H9 (cell line): ENCODE measurements at regions not wholly inside any gene's neighbourhood (a gene's known extent, or its start where the extent isn't known, plus 50 kb on each side); places are given as distances from the start of the nearest gene placed in this dataset.
A peak's percentile ranks its signal among the peaks of the same experiment; 100 is the strongest.

Experiments used
- DNase-seq: peaks from one replicate; pipeline ENCODE4 v3.0.0-alpha.2; 2017
- H2AFZ ChIP-seq: one replicate; pipeline ENCODE4 v1.6.1; 2013; ENCODE audit warnings: mild to moderate bottlenecking, low read length, control low read depth, moderate library complexity
- H2AK5ac ChIP-seq: 2 replicates; pipeline ENCODE4 v1.6.1; 2013; ENCODE audit warnings: low read length, control low read depth, mixed read lengths; ENCODE audit not compliant: insufficient read length
- H2BK120ac ChIP-seq: one replicate; pipeline ENCODE4 v1.6.1; 2013; ENCODE audit warnings: low read depth, mild to moderate bottlenecking, low read length, control low read depth, inconsistent platforms; ENCODE audit not compliant: poor library complexity, severe bottlenecking
- H2BK12ac ChIP-seq: 2 replicates; pipeline ENCODE4 v1.6.1; 2013; ENCODE audit warnings: low read length, control low read depth, mixed read lengths, low read depth; ENCODE audit not compliant: insufficient read length
- H2BK15ac ChIP-seq: 2 replicates; pipeline ENCODE4 v1.6.1; 2013; ENCODE audit warnings: low read depth, low read length, control low read depth
- H2BK20ac ChIP-seq: one replicate; pipeline ENCODE4 v1.6.1; 2013; ENCODE audit warnings: low read depth, mild to moderate bottlenecking, low read length, control low read depth, inconsistent platforms; ENCODE audit not compliant: poor library complexity, severe bottlenecking
- H2BK5ac ChIP-seq: 2 replicates; pipeline ENCODE4 v1.6.1; 2013; ENCODE audit warnings: low read length, control low read depth, mixed read lengths; ENCODE audit not compliant: insufficient read length
- H3K14ac ChIP-seq: 2 replicates; pipeline ENCODE4 v1.6.1; 2013; ENCODE audit warnings: low read length, control low read depth; ENCODE audit not compliant: insufficient read depth
- H3K18ac ChIP-seq: 2 replicates; pipeline ENCODE4 v1.6.1; 2013; ENCODE audit warnings: low read depth, mild to moderate bottlenecking, mixed read lengths, low read length, control low read depth; ENCODE audit not compliant: insufficient read length
- H3K23ac ChIP-seq: 2 replicates; pipeline ENCODE4 v1.6.1; 2013; ENCODE audit warnings: low read length, control low read depth, mixed read lengths, low read depth; ENCODE audit not compliant: insufficient read length
- H3K23me2 ChIP-seq: 2 replicates; pipeline ENCODE4 v1.6.1; 2013; ENCODE audit warnings: low read depth, mild to moderate bottlenecking, mixed read lengths, low read length, control low read depth; ENCODE audit not compliant: insufficient read length, poor library complexity, severe bottlenecking
- H3K27ac ChIP-seq: 2 replicates; pipeline ENCODE4 v1.5.1; 2013; ENCODE audit warnings: low read length, control low read depth, mixed read lengths, low read depth; ENCODE audit not compliant: insufficient read length
- H3K27me3 ChIP-seq: 2 replicates; pipeline ENCODE4 v1.6.1; 2013; ENCODE audit warnings: low read length, control low read depth, inconsistent platforms; ENCODE audit not compliant: insufficient read depth
- H3K4ac ChIP-seq: 2 replicates; pipeline ENCODE4 v1.6.1; 2013; ENCODE audit warnings: low read depth, mild to moderate bottlenecking, control low read depth, inconsistent platforms, low read length, moderate library complexity
- H3K4me1 ChIP-seq: 2 replicates; pipeline ENCODE4 v1.6.1; 2013; ENCODE audit warnings: low read length, control low read depth, inconsistent platforms; ENCODE audit not compliant: insufficient read depth
- H3K4me2 ChIP-seq: 2 replicates; pipeline ENCODE4 v1.6.1; 2013; ENCODE audit warnings: low read length, control low read depth, mixed read lengths; ENCODE audit not compliant: insufficient read length, insufficient read depth
- H3K56ac ChIP-seq: 2 replicates; pipeline ENCODE4 v1.6.1; 2013; ENCODE audit warnings: low read depth, mild to moderate bottlenecking, mixed read lengths, low read length, control low read depth; ENCODE audit not compliant: insufficient read length
- H3K79me1 ChIP-seq: 2 replicates; pipeline ENCODE4 v1.6.1; 2013; ENCODE audit warnings: low read depth, mild to moderate bottlenecking, moderate library complexity, low read length, control low read depth, inconsistent platforms; ENCODE audit not compliant: insufficient read depth, poor library complexity, severe bottlenecking
- H3K79me2 ChIP-seq: 2 replicates; pipeline ENCODE4 v1.6.1; 2013; ENCODE audit warnings: low read length, control low read depth, inconsistent platforms; ENCODE audit not compliant: insufficient read depth
- H3K9ac ChIP-seq: 2 replicates; pipeline ENCODE4 v1.6.1; 2013; ENCODE audit warnings: low read length, control low read depth, mixed read lengths; ENCODE audit not compliant: insufficient read length; ENCODE audit errors: extremely low read depth
- H3K9me3 ChIP-seq: one replicate; pipeline ENCODE4 v1.6.1; 2013; ENCODE audit warnings: low read depth, low read length, inconsistent platforms; ENCODE audit not compliant: control insufficient read depth
- H3T11ph ChIP-seq: one replicate; pipeline ENCODE4 v1.6.1; 2013; ENCODE audit warnings: mild to moderate bottlenecking, low read length, control low read depth, inconsistent platforms
- H4K20me1 ChIP-seq: one replicate; pipeline ENCODE4 v1.6.1; 2013; ENCODE audit not compliant: control insufficient read depth, insufficient read length, insufficient read depth
- H4K5ac ChIP-seq: 2 replicates; pipeline ENCODE4 v1.6.1; 2013; ENCODE audit warnings: low read depth, mild to moderate bottlenecking, mixed read lengths, low read length, control low read depth; ENCODE audit not compliant: insufficient read length
- H4K8ac ChIP-seq: replicated peaks from 2 replicates; pipeline ENCODE4 v1.6.1; 2013; ENCODE audit warnings: low read length, control low read depth, mixed read lengths, low read depth; ENCODE audit not compliant: insufficient read length
- H4K91ac ChIP-seq: 2 replicates; pipeline ENCODE4 v1.6.1; 2013; ENCODE audit warnings: low read depth, mild to moderate bottlenecking, moderate library complexity, mixed read lengths, low read length, control low read depth; ENCODE audit not compliant: insufficient read length
- H3K27ac Mint-ChIP-seq, 3 experiments: 2 replicates in 2 of 3; 3 replicates in 1 of 3; pipeline ENCODE4 v1.8.0; 2020 to 2021; ENCODE audit warnings: mixed read lengths in 3 of 3, mild to moderate bottlenecking in 1 of 3, moderate library complexity in 1 of 3
- H3K27me3 Mint-ChIP-seq: 2 replicates; pipeline ENCODE4 v1.8.0; 2021; ENCODE audit warnings: low read depth, mild to moderate bottlenecking, moderate library complexity, mixed read lengths
- H3K36me3 Mint-ChIP-seq, 3 experiments: 2 replicates in 2 of 3; 3 replicates in 1 of 3; pipeline ENCODE4 v1.8.0; 2020 to 2021; ENCODE audit warnings: low read depth in 3 of 3, mixed read lengths in 3 of 3; ENCODE audit not compliant: insufficient read depth in 1 of 3
- H3K4me1 Mint-ChIP-seq, 2 experiments: 2 replicates each; pipeline ENCODE4 v1.8.0; 2020; ENCODE audit warnings: mixed read lengths in 2 of 2
- H3K4me3 Mint-ChIP-seq, 2 experiments: 2 replicates in 1 of 2; 3 replicates in 1 of 2; pipeline ENCODE4 v1.8.0; 2020 to 2021; ENCODE audit warnings: mild to moderate bottlenecking in 2 of 2, mixed read lengths in 2 of 2, moderate library complexity in 1 of 2
- H3K9me3 Mint-ChIP-seq, 2 experiments: 2 replicates in 1 of 2; 3 replicates in 1 of 2; pipeline ENCODE4 v1.8.0; 2020; ENCODE audit warnings: mild to moderate bottlenecking in 2 of 2, mixed read lengths in 2 of 2, moderate library complexity in 1 of 2
- WGBS: extraction: QIAGEN DNeasy Blood & Tissue Kit; methylation state at CpG from one replicate; pipeline ENCODE4 v1.1.7; 2013; ENCODE audit warnings: missing lambda C conversion rate, low lambda C conversion rate, mixed read lengths; ENCODE audit not compliant: insufficient read length; ENCODE audit errors: extremely low coverage; 5-methylcytosine and 5-hydroxymethylcytosine counted together
- TF ChIP-seq, protein P1 (sequence below): fragments of 200-600 bp; sonication (generic); conservative IDR thresholded peaks from 3 replicates; pipeline ENCODE4 v1.8.0; 2021; ENCODE audit warnings: antibody characterized with exemption, mild to moderate bottlenecking

DNA sequence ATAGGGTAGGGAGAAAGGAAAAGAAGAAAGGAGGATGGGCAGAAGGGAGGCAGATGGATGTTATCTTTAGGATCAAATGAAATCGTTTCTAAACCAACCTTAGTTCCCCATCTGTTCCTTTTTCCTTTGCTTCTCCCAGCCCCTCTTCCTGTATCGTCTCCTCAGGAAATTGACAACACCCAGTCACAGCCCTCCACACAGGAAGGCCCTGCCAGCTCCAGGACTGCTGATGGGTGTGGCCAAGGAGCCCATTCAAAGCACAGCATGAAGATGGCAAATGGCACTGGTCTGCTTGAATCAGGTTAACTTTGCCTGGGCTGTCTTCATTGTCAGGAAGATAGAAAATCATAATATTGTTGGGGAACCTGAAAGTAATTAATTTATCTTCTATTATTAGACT, 164.8 kb downstream of the C11orf87 start:
- H3K27ac Mint-ChIP-seq = peak overlapping the region in 1 of 3 experiments; percentile 71; a peak in 1 of 7 replicates
- no peak overlapping the region for H3K23ac ChIP-seq
- no peak overlapping the region for H3K9ac ChIP-seq
- no peak overlapping the region for H3K14ac ChIP-seq
- H3K27ac ChIP-seq = no peak overlapping the region
- H3K79me1 ChIP-seq = no peaks in the 10 kb centered on the region
- no peak overlapping the region for H2AK5ac ChIP-seq
- H3K4me2 ChIP-seq = no peak overlapping the region
- H4K91ac ChIP-seq = no peak overlapping the region
- no peaks in the 10 kb centered on the region for H3K9me3 Mint-ChIP-seq
- H3K4ac ChIP-seq = no peak overlapping the region
- H4K20me1 ChIP-seq = no peaks in the 10 kb centered on the region
- H2BK20ac ChIP-seq = no peak overlapping the region
- no peak overlapping the region for H2BK15ac ChIP-seq
- WGBS = no CpG with 5 or more reads among the region's 2 CpGs
- H3K79me2 ChIP-seq = no peaks in the 10 kb centered on the region
- no peak overlapping the region for H2BK12ac ChIP-seq
- H4K8ac ChIP-seq = no peak overlapping the region
- no peak overlapping the region for H3K18ac ChIP-seq
- H2AFZ ChIP-seq = no peak overlapping the region
- H2BK5ac ChIP-seq = no peak overlapping the region
- H3K4me3 Mint-ChIP-seq = no peak overlapping the region
- H3K27me3 ChIP-seq = no peaks in the 10 kb centered on the region
- no peak overlapping the region for H4K5ac ChIP-seq
- H3T11ph ChIP-seq = no peak overlapping the region
- TF ChIP-seq, protein P1, sequence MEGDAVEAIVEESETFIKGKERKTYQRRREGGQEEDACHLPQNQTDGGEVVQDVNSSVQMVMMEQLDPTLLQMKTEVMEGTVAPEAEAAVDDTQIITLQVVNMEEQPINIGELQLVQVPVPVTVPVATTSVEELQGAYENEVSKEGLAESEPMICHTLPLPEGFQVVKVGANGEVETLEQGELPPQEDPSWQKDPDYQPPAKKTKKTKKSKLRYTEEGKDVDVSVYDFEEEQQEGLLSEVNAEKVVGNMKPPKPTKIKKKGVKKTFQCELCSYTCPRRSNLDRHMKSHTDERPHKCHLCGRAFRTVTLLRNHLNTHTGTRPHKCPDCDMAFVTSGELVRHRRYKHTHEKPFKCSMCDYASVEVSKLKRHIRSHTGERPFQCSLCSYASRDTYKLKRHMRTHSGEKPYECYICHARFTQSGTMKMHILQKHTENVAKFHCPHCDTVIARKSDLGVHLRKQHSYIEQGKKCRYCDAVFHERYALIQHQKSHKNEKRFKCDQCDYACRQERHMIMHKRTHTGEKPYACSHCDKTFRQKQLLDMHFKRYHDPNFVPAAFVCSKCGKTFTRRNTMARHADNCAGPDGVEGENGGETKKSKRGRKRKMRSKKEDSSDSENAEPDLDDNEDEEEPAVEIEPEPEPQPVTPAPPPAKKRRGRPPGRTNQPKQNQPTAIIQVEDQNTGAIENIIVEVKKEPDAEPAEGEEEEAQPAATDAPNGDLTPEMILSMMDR = no peak
- peaks cover 12 to 13% of the 10 kb centered on the region in 2 experiments for H3K4me1 Mint-ChIP-seq
- no peaks in the 10 kb centered on the region for H3K36me3 Mint-ChIP-seq
- no peak overlapping the region for H3K56ac ChIP-seq
- H3K27me3 Mint-ChIP-seq = no peaks in the 10 kb centered on the region
- peak; percentile 48 for DNase-seq
- H3K9me3 ChIP-seq = no peaks in the 10 kb centered on the region
- H3K23me2 ChIP-seq = no peaks in the 10 kb centered on the region
- no peak overlapping the region for H2BK120ac ChIP-seq
- peaks cover 5% of the 10 kb centered on the region; the same call in 1 of the 2 replicates for H3K4me1 ChIP-seq
